ENCODE measurements at regions not wholly inside any gene's neighbourhood (a gene's known extent, or its start where the extent isn't known, plus 50 kb on each side); places are given as distances from the start of the nearest gene placed in this dataset.
A peak's percentile ranks its signal among the peaks of the same experiment; 100 is the strongest.

- Histone ChIP-seq H3K36me3 (no peaks in the 10 kb centered on the region), H3K4me3 (no peak overlapping the region), H3K9me3 (no peaks in the 10 kb centered on the region), H3K27me3 (no peaks in the 10 kb centered on the region), H3K27ac (no peak overlapping the region), H3K4me1 (no peaks in the 10 kb centered on the region)
- DNase-seq = peak in 1 of 3 donors; percentile 35
- TF ChIP-seq POLR2A (IDR thresholded peaks at IDR 0.05) = no peak
- TF ChIP-seq, protein P1, sequence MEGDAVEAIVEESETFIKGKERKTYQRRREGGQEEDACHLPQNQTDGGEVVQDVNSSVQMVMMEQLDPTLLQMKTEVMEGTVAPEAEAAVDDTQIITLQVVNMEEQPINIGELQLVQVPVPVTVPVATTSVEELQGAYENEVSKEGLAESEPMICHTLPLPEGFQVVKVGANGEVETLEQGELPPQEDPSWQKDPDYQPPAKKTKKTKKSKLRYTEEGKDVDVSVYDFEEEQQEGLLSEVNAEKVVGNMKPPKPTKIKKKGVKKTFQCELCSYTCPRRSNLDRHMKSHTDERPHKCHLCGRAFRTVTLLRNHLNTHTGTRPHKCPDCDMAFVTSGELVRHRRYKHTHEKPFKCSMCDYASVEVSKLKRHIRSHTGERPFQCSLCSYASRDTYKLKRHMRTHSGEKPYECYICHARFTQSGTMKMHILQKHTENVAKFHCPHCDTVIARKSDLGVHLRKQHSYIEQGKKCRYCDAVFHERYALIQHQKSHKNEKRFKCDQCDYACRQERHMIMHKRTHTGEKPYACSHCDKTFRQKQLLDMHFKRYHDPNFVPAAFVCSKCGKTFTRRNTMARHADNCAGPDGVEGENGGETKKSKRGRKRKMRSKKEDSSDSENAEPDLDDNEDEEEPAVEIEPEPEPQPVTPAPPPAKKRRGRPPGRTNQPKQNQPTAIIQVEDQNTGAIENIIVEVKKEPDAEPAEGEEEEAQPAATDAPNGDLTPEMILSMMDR (IDR thresholded peaks at IDR 0.05) = no peak
These were observed 134.7 kb upstream of the PPP2R2D start for GRCh38 chr10:131766096-131766495.

DNA sequence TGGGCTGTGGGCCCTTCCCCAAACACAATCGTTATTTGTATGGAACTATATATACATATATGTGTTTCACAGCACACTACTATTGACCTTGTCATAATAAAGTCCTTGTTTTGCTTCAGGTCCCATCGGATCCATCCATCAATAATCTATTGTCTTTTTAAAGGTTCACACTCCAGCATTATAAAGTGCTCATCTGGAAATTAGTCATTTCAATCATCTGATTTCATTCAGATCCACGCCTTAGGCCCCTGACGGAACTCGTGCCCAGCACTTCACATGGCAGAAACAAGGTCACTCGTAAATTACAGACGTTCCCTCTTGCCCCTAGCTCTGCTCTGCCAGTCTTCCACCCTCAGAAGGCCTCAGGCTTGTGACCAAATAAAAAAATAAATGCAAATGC, 133.1 kb upstream of the PPP2R2D start:
- H3K36me3 ChIP-seq = no peaks in the 10 kb centered on the region
- no peaks in the 10 kb centered on the region for H3K9me3 ChIP-seq
- H3K4me1 ChIP-seq = no peaks in the 10 kb centered on the region
- DNase-seq = no peak
- H3K27me3 ChIP-seq = no peaks in the 10 kb centered on the region
- TF ChIP-seq POLR2A (IDR thresholded peaks at IDR 0.05) = no peak
- TF ChIP-seq, protein P1 (IDR thresholded peaks at IDR 0.05) = no peak
- no peak overlapping the region for H3K4me3 ChIP-seq
- no peak overlapping the region for H3K27ac ChIP-seq

DNA sequence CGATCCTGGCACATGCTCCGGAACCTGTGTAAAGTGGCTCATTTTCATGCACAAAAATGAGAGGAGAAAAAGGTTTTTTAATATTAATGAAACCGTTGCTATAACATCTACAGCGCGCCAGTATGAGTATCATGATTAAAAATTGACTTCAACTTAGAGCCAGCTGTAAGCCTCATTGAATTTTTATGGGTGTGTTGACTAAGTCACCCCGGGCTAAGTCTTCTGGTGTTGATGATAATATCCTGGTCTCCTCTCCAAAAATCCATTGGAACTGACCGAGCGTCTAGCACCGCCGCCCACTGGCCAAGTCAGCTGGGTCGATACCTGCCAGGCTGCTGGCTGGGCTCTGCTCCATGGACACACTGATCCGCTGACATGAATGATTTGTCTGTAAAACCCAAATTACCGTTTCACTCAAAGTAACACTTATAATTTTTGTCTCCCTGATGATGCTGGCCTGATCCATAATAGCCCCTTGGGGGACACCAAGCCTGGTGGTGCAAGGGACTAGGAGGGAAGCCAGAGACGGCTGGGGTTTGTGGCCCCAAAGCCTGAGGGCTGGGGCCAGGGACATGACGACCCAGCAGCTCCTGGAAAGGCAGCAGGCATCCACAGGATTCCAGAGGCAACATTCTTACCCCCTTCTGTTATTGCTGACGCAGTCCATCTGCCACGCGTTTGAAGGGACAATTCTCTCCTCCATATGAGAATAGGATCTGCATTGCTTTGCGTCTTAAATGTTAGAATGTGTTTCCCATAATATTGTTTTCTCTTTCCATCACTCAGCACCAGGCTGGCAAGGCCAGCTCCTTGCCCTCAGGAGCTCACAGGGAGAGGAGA, 131.0 kb upstream of the PPP2R2D start:
- TF ChIP-seq POLR2A (IDR thresholded peaks at IDR 0.05) = no peak
- TF ChIP-seq, protein P1 (IDR thresholded peaks at IDR 0.05) = no peak
- H3K27ac ChIP-seq = no peak overlapping the region
- no peaks in the 10 kb centered on the region for H3K4me1 ChIP-seq
- peak in 1 of 3 donors; percentile 1 for DNase-seq
- no peak overlapping the region for H3K4me3 ChIP-seq
- no peaks in the 10 kb centered on the region for H3K9me3 ChIP-seq
- no peaks in the 10 kb centered on the region for H3K36me3 ChIP-seq
- no peaks in the 10 kb centered on the region for H3K27me3 ChIP-seq

DNA sequence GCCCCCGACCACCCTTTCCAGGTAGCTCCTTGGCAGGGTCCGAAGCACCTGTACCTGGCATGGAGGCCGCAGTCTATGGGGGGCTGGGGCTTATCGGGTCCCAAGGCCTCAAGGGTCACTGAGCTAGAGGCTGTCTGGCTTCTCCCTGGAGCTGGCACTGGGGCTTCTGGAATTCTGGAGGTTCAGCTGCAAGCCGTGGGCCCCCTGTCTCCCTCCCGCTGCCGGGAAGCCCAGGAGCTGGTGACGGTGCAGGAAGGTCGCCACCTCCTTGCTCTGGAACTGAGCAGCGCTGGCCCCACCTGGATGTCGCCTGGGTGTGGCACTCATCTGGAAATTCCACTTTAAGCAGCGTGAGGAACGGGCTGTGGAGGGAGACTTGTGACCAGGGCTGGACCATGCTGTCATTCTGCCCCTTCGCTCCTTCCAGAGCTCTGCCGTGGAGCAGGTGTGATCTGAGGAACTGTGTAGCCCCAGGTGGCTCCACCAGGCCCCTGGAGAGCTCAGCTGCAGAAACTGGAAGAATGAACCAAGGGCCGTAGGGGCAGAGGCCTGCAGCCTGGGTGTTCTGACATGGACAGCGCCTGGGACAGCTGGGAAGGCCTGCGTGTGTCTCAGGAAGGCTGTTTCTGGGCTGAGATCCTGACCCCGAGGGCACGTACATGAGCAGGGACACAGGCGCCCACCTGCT, 129.7 kb upstream of the PPP2R2D start:
- no peak for DNase-seq

GRCh38 chr10:131771634-131772358, 129.0 kb upstream of the PPP2R2D start:
- H3K9me3 ChIP-seq = peaks cover 0 to 2% (median 0%) of the 10 kb centered on the region in 4 donors
- H3K36me3 ChIP-seq = no peaks in the 10 kb centered on the region
- DNase-seq = peak in 1 of 3 donors; percentile 34
- TF ChIP-seq POLR2A (IDR thresholded peaks at IDR 0.05) = no peak
- TF ChIP-seq, protein P1 (IDR thresholded peaks at IDR 0.05) = no peak
- H3K4me3 ChIP-seq = no peak overlapping the region
- no peaks in the 10 kb centered on the region for H3K4me1 ChIP-seq
- no peaks in the 10 kb centered on the region for H3K27me3 ChIP-seq
- no peak overlapping the region for H3K27ac ChIP-seq

More for the DNA sequence above, 129.7 kb upstream of the PPP2R2D start:
- Histone ChIP-seq H3K27ac (no peak overlapping the region), H3K9me3 (no peaks in the 10 kb centered on the region), H3K27me3 (no peaks in the 10 kb centered on the region), H3K36me3 (no peaks in the 10 kb centered on the region), H3K4me3 (no peak overlapping the region), H3K4me1 (no peaks in the 10 kb centered on the region)
- TF ChIP-seq, protein P1 (IDR thresholded peaks at IDR 0.05) = no peak
- no peak for TF ChIP-seq POLR2A (IDR thresholded peaks at IDR 0.05)

Data from Peyer's patch (tissue), 4 donors.